NCI-H1105 (cell line): ENCODE measurements at regions not wholly inside any gene's neighbourhood (a gene's known extent, or its start where the extent isn't known, plus 50 kb on each side); places are given as distances from the start of the nearest gene placed in this dataset.
"Not testable (repeated sequence)": the region's sequence is repeated elsewhere in the genome, so short reads cannot be mapped to it uniquely, and the experiment has no call there.

ENCODE experiments used
- DNase-seq: peaks from one replicate; lab custom pipeline; 2025; lab: John Stamatoyannopoulos, UW

DNA sequence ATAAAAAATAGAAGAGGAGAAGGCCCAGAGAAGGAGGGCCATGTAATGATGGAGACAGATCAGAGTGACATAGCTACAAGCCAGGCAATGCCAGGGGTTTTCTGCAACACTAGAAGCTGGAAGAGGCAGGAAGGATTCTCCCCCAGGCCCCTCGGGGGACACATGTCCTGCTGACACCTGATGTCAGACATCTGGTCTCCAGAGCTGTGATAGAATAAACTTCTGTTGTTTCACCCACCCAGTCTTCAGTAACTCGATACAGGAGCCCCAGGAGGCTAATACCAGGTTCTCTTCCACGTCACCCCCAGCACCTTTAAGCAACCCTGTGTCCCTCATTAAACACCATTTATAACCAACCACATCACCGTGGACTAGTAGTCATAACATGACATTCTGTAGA, 94.9 kb downstream of the TMEM130 start:
- DNase-seq = no peak

DNA sequence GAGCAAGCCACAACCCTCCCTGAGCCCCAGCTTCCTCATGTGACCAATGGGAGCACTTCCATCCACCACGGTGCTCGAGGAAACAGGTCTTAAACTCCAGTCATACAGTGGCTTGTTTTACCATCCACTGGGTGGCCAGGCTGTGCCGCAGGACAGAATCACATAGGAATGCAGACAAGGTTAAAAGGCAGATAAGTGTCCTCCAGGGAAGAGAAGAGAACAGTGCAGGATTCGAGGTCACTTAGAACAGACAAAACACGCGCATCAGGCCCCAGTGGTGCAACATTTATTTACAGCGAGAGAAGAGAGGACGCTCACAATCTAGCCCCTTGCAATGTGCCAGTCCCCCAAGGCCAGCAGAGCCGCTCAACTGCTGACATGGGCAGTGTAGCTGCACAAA, 92.8 kb downstream of the TMEM130 start:
- no peak for DNase-seq

DNA sequence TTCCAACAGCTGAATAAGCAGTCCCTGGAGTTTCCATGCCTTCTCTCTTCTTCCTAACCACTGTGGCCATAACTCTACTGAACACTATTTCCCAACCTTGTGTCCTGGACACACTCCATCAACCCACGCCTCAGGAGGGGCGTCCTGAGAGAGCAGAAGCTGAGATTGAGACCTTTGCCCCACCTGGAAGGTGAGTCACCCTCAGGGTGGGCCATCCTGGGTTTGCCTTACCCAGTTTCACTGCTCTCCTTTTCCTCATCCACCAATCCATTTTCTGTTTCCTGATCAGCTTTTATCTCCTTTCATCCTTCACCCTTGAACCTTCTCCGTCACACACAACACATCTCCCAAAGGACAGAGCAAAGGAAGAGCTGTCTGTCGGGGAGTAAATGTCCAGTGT, 91.4 kb downstream of the TMEM130 start:
- DNase-seq = no peak

DNA sequence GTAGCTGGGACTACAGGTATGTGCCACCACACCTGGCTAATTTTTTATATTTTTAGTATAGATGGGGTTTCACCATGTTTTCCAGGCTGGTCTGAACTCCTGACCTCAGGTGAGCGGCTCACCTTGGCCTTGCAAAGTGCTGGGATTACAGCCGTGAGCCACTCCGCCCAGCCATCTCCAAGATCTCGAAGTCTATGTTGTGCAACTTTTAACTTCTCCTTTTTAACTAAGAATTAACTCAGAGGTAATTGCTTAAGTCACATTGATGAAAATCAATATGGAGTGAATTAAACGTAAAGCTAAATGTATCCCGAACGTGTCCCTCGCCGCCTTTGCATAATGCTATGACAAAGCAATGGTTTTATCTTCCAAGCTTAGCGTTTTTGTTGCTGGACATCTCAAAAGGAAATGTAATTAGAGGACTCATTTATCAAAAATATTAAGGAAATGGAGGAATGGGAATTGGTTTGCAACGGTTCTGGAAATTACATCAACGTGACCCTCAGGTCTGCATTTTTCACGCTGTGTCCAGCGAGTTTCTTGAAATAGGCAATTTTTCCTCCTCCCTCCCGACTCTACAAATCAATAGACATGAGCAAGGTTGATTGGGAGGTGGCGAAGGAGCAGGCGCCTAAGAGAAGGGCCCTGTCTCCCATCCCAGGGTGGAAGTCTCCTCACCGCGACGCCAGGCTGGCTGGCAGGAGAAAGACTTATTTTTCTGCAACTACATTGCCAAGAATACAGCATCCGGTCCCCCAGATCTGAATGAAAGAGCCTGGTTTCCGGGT, 89.8 kb downstream of the TMEM130 start:
- no peak for DNase-seq

DNA sequence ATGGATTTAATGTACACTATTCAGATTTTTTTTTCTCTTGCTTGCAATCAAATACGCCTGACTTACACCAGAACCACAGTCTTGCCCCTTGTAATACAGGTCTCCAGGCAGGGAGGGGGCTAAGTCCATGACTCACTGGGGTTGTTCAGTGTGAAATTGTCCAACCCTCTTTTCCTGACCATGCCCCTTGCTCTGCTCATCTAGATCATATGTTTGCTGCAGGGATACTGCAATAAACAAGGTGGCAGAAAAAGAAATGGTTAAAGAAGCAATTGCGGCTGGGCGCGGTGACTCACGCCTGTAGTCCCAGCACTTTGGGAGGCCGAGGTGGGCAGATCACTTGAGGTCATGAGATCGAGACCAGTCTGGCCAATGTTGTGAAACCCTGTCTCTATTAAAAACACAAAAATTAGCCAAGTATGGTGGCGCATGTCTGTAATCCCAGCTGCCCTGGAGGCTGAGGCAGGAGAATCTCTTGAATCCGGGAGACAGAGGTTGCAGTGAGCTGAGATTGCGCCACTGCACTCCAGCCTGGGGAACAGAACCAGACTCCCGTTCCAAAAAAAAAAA, 85.5 kb downstream of the TMEM130 start:
- no peak for DNase-seq

DNA sequence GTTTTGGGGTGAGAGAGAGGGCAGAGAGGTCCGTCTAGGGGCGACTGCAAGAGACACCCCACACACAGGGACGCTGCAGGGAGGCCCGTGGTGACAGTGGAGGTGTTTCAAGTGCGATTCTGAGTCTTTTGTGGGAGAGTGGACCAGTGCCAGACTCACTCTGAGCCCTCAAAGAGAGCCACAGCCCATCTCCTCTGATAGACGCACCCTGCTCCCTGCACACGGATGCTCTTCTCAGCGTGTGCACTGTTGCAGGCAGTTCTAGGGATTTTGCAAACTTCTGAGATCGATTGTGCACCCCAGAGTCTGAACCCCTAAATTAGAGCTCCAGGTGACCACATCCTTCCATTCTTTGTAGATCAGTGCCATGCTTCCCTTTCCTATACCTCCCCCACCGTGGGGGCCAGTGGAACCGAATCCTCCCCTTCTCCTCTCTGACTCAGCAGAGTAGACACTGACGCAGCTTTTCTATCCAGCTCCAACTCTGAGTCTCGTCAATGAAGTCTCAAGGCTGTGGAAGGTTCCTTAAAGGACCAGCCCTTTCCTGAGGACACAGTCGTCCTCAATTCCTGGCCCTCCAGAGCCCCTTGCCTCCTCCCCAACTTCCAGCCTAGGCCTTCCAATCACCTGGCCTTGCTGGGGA, 83.8 kb downstream of the TMEM130 start:
- DNase-seq = no peak

DNA sequence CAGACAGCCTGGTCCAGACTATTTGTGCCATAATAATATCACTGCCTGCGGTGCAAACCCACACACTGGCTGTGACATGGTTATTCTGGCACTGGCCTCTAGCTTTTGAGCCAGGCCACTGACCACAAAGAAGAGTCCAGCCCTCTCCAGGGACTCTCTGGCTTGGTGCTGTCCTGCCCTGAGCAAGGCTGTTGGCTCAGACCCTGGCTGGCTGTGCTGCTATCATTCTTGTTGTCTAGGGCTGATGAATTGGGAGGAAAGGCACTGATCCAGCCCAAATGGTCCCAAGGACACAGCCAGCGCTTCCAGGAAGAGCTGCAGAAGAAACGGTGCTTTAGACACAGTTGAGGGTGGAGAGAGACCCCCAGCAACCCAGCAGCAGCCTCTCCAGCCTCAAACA, 80.8 kb downstream of the TMEM130 start:
- DNase-seq = no peak

DNA sequence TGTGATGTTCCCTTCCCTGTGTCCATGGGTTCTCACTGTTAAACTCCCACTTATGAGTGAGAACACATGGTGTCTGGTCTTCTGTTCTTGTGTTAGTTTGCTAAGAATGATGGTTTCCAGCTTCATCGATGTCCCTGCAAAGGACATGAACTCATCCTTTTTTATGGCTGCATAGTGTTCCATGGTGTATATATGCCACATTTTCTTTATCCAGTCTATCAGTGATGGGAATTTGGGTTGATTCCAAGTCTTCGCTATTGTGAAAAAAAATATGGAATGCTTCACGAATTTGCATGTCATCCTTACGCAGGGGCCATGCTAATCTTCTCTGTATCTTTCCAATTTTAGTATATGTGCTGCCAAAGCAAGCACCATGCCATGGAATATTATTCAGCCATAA, 75.4 kb downstream of the TMEM130 start:
- not testable (repeated sequence) for DNase-seq

DNA sequence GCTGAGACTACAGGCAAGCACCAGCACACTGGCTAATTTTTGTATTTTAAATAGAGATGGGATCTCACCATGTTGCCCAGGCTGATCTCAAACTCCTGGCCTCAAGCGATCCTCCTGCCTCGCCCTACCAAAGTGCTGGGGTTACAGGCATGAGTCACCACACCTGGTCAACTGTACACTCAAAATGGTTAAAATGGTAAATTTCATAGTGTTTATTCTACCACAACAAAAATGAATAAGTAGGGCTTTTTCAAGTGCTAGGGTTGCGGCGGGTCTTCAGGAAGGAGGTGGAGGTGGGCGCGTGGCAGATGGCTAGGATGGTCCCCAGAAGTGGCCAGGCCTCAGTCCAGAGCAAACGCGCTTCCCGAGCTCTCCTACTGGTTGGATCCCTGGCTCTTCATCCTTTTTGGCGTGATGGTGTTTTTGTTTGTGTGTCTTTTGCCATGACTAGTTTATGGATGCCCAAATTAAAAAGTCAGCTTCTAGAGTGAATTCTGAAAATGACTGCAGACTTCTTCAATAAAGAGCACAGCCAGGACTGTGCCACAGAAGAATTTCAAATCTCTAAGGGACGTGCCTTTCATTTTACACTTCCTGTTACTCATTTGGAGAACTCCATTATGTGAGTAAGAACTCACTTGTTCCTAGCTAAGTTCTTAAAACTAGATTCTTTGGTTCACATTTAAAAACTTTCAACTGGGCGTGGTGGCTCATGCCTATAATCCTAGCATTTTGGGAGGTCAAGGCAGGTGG, 73.9 kb downstream of the TMEM130 start:
- no peak for DNase-seq
